ENCODE measurements at regions not wholly inside any gene's neighbourhood (a gene's known extent, or its start where the extent isn't known, plus 50 kb on each side); places are given as distances from the start of the nearest gene placed in this dataset.
"Not testable (repeated sequence)": the region's sequence is repeated elsewhere in the genome, so short reads cannot be mapped to it uniquely, and the experiment has no call there.

- not testable (repeated sequence) for DNase-seq (ENCODE audit: low read depth in 3 of 3, low spot score in 2 of 3)
These were observed 79.6 kb upstream of the CACUL1 start for GRCh38 chr10:118834370-118834769.

- DNase-seq (ENCODE audit: low read depth in 3 of 3, low spot score in 2 of 3): no peak
These were observed 81.0 kb upstream of the CACUL1 start for GRCh38 chr10:118835682-118836326.

- no peak for DNase-seq (ENCODE audit: low read depth in 3 of 3, low spot score in 2 of 3)
These were observed 83.6 kb upstream of the CACUL1 start for GRCh38 chr10:118838364-118838763.

GRCh38 chr10:118839348-118839747, 84.6 kb upstream of the CACUL1 start:
- no peak for DNase-seq (ENCODE audit: low read depth in 3 of 3, low spot score in 2 of 3)

- no peak for DNase-seq (ENCODE audit: low read depth in 3 of 3, low spot score in 2 of 3)
These were observed 85.5 kb upstream of the CACUL1 start for GRCh38 chr10:118840071-118840775.

GRCh38 chr10:118840776-118841468, 86.2 kb upstream of the CACUL1 start:
- no peak for DNase-seq (ENCODE audit: low read depth in 3 of 3, low spot score in 2 of 3)

GRCh38 chr10:118841881-118842605, 87.3 kb upstream of the CACUL1 start:
- DNase-seq (ENCODE audit: low read depth in 3 of 3, low spot score in 2 of 3): no peak

- no peak for DNase-seq (ENCODE audit: low read depth in 3 of 3, low spot score in 2 of 3)
These were observed 88.3 kb upstream of the CACUL1 start for GRCh38 chr10:118842843-118843624.

- no peak for DNase-seq (ENCODE audit: low read depth in 3 of 3, low spot score in 2 of 3)
These were observed 89.0 kb upstream of the CACUL1 start for GRCh38 chr10:118843647-118844265.

- peak in 1 of 3 donors; percentile 46 for DNase-seq (ENCODE audit: low read depth in 3 of 3, low spot score in 2 of 3)
These were observed 90.2 kb upstream of the CACUL1 start for GRCh38 chr10:118844731-118845521.

- DNase-seq (ENCODE audit: low read depth in 3 of 3, low spot score in 2 of 3): no peak
These were observed 91.0 kb upstream of the CACUL1 start for GRCh38 chr10:118845776-118846175.

GRCh38 chr10:118850418-118851061, 95.8 kb upstream of the CACUL1 start:
- no peak for DNase-seq (ENCODE audit: low read depth in 3 of 3, low spot score in 2 of 3)

GRCh38 chr10:118851062-118852035, 96.6 kb upstream of the CACUL1 start:
- DNase-seq (ENCODE audit: low read depth in 3 of 3, low spot score in 2 of 3): no peak

GRCh38 chr10:118853916-118854315, 99.1 kb upstream of the CACUL1 start:
- no peak for DNase-seq (ENCODE audit: low read depth in 3 of 3, low spot score in 2 of 3)

GRCh38 chr10:118856106-118856505, 101.3 kb upstream of the CACUL1 start:
- DNase-seq (ENCODE audit: low read depth in 3 of 3, low spot score in 2 of 3): no peak

- DNase-seq (ENCODE audit: low read depth in 3 of 3, low spot score in 2 of 3): no peak
These were observed 111.4 kb upstream of the CACUL1 start for GRCh38 chr10:118865998-118866693.

- no peak for DNase-seq (ENCODE audit: low read depth in 3 of 3, low spot score in 2 of 3)
These were observed 113.0 kb upstream of the CACUL1 start for GRCh38 chr10:118867768-118868167.
